Stimulated activated memory B cell treated with anti-CD40 and anti-IgM and Interleukin-4, amounts not matched to agents 10 μg/mL and 1 μg/mL and 100 μg/mL, for 72 hours (primary cell): ENCODE measurements at regions not wholly inside any gene's neighbourhood (a gene's known extent, or its start where the extent isn't known, plus 50 kb on each side); places are given as distances from the start of the nearest gene placed in this dataset.
A peak's percentile ranks its signal among the peaks of the same experiment; 100 is the strongest.

Source experiments
- ATAC-seq: fragments of 150-1000 bp; cut with Tn5 transposase; 2 replicates; pipeline ENCODE4 v1.10.0; 2021
- H3K27ac Mint-ChIP-seq: one replicate; pipeline ENCODE4 v1.8.0; 2022; ENCODE audit warnings: mild to moderate bottlenecking, mixed read lengths
- H3K27me3 Mint-ChIP-seq: one replicate; pipeline ENCODE4 v1.8.0; 2022; ENCODE audit warnings: mixed read lengths
- H3K36me3 Mint-ChIP-seq: one replicate; pipeline ENCODE4 v1.8.0; 2022; ENCODE audit warnings: mixed read lengths
- H3K4me1 Mint-ChIP-seq: one replicate; pipeline ENCODE4 v1.8.0; 2022; ENCODE audit warnings: mixed read lengths
- H3K4me3 Mint-ChIP-seq: one replicate; pipeline ENCODE4 v1.8.0; 2022; ENCODE audit warnings: mild to moderate bottlenecking, moderate library complexity, mixed read lengths
- H3K9me3 Mint-ChIP-seq: one replicate; pipeline ENCODE4 v1.8.0; 2022; ENCODE audit warnings: mixed read lengths

GRCh38 chr7:110591341-110591740 lies 499.6 kb upstream of the LRRN3 start:
- H3K9me3 Mint-ChIP-seq = no peaks in the 10 kb centered on the region
- H3K4me3 Mint-ChIP-seq = no peak overlapping the region
- H3K36me3 Mint-ChIP-seq = no peaks in the 10 kb centered on the region
- ATAC-seq = no peak
- no peak overlapping the region for H3K27ac Mint-ChIP-seq
- H3K4me1 Mint-ChIP-seq = no peaks in the 10 kb centered on the region
- no peaks in the 10 kb centered on the region for H3K27me3 Mint-ChIP-seq

- H3K9me3 Mint-ChIP-seq = no peaks in the 10 kb centered on the region
- ATAC-seq = no peak
- H3K4me1 Mint-ChIP-seq = no peaks in the 10 kb centered on the region
- H3K27ac Mint-ChIP-seq = no peak overlapping the region
- H3K4me3 Mint-ChIP-seq = no peak overlapping the region
- no peaks in the 10 kb centered on the region for H3K27me3 Mint-ChIP-seq
- H3K36me3 Mint-ChIP-seq = no peaks in the 10 kb centered on the region
Observed at GRCh38 chr7:110592557-110592956, 498.4 kb upstream of the LRRN3 start.

GRCh38 chr7:110593355-110593754 lies 497.6 kb upstream of the LRRN3 start:
- Mint-ChIP-seq H3K36me3 (no peaks in the 10 kb centered on the region), H3K27me3 (no peaks in the 10 kb centered on the region), H3K4me3 (no peak overlapping the region), H3K27ac (no peak overlapping the region), H3K4me1 (no peaks in the 10 kb centered on the region), H3K9me3 (no peaks in the 10 kb centered on the region)
- ATAC-seq = no peak

- Mint-ChIP-seq H3K27me3 (no peaks in the 10 kb centered on the region), H3K27ac (no peak overlapping the region), H3K9me3 (no peaks in the 10 kb centered on the region), H3K4me1 (no peaks in the 10 kb centered on the region), H3K36me3 (no peaks in the 10 kb centered on the region), H3K4me3 (no peak overlapping the region)
- peak; percentile 20 for ATAC-seq
Observed at GRCh38 chr7:110595694-110596093, 495.2 kb upstream of the LRRN3 start.

- Mint-ChIP-seq H3K36me3 (no peaks in the 10 kb centered on the region), H3K27ac (no peak overlapping the region), H3K4me1 (no peaks in the 10 kb centered on the region), H3K27me3 (no peaks in the 10 kb centered on the region), H3K4me3 (no peak overlapping the region), H3K9me3 (no peaks in the 10 kb centered on the region)
- no peak for ATAC-seq
Observed at GRCh38 chr7:110600956-110601355, 490.0 kb upstream of the LRRN3 start.

- no peaks in the 10 kb centered on the region for H3K9me3 Mint-ChIP-seq
- H3K4me1 Mint-ChIP-seq = no peaks in the 10 kb centered on the region
- no peak overlapping the region for H3K27ac Mint-ChIP-seq
- H3K36me3 Mint-ChIP-seq = no peaks in the 10 kb centered on the region
- no peaks in the 10 kb centered on the region for H3K27me3 Mint-ChIP-seq
- no peak overlapping the region for H3K4me3 Mint-ChIP-seq
- no peak for ATAC-seq
Observed at GRCh38 chr7:110601710-110602109, 489.2 kb upstream of the LRRN3 start.

GRCh38 chr7:110604206-110604605 lies 486.7 kb upstream of the LRRN3 start:
- no peaks in the 10 kb centered on the region for H3K27me3 Mint-ChIP-seq
- H3K4me3 Mint-ChIP-seq = no peak overlapping the region
- H3K4me1 Mint-ChIP-seq = no peaks in the 10 kb centered on the region
- no peaks in the 10 kb centered on the region for H3K9me3 Mint-ChIP-seq
- no peaks in the 10 kb centered on the region for H3K36me3 Mint-ChIP-seq
- ATAC-seq = no peak
- no peak overlapping the region for H3K27ac Mint-ChIP-seq

GRCh38 chr7:110604885-110605284 lies 486.0 kb upstream of the LRRN3 start:
- no peaks in the 10 kb centered on the region for H3K36me3 Mint-ChIP-seq
- H3K27ac Mint-ChIP-seq = no peak overlapping the region

GRCh38 chr7:110607050-110607857 lies 483.7 kb upstream of the LRRN3 start:
- Mint-ChIP-seq H3K36me3 (no peaks in the 10 kb centered on the region), H3K27me3 (no peaks in the 10 kb centered on the region), H3K4me3 (no peak overlapping the region), H3K9me3 (peaks cover 3% of the 10 kb centered on the region), H3K27ac (no peak overlapping the region), H3K4me1 (no peaks in the 10 kb centered on the region)
- peak; percentile 50 for ATAC-seq

More at GRCh38 chr7:110604885-110605284, 486.0 kb upstream of the LRRN3 start:
- Mint-ChIP-seq H3K9me3 (no peaks in the 10 kb centered on the region), H3K27me3 (no peaks in the 10 kb centered on the region), H3K4me1 (no peaks in the 10 kb centered on the region), H3K4me3 (no peak overlapping the region)
- ATAC-seq = no peak

GRCh38 chr7:110609336-110609735 lies 481.6 kb upstream of the LRRN3 start:
- Mint-ChIP-seq H3K36me3 (no peaks in the 10 kb centered on the region), H3K27ac (no peak overlapping the region), H3K9me3 (peaks cover 5% of the 10 kb centered on the region), H3K27me3 (no peaks in the 10 kb centered on the region), H3K4me3 (no peak overlapping the region), H3K4me1 (no peaks in the 10 kb centered on the region)
- ATAC-seq = no peak

GRCh38 chr7:110612680-110613079 lies 478.2 kb upstream of the LRRN3 start:
- Mint-ChIP-seq H3K4me1 (no peaks in the 10 kb centered on the region), H3K27ac (no peak overlapping the region), H3K27me3 (no peaks in the 10 kb centered on the region), H3K4me3 (no peak overlapping the region), H3K36me3 (no peaks in the 10 kb centered on the region), H3K9me3 (peaks cover 19% of the 10 kb centered on the region)
- no peak for ATAC-seq
